ENCODE measurements at regions not wholly inside any gene's neighbourhood (a gene's known extent, or its start where the extent isn't known, plus 50 kb on each side); places are given as distances from the start of the nearest gene placed in this dataset.

DNA sequence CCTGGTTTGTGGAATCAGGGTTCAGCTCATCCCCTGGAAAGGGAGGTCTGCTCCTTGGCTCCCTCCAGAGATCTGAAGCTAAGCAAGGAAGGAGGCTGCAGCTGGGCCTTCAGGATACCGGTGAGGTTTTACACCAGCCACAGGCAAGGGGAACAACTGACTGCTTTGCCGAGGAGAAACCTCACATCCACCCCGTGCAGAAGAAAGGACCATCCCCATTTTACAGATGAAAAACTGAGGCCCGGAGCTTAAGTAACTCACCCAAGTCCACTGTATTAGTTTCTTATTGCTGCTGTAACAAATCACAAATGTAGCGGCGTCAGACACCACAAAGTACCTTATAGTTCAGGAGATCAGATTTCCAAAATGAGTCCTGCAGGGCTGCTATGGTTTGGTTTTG is 173.7 kb downstream of the MN1 start:
- TF ChIP-seq CREB5 (CRISPR knock-in tag; IDR thresholded peaks at IDR 0.05; ENCODE audit: low read depth): no peak
- TF ChIP-seq ZFP30 (CRISPR knock-in tag; IDR thresholded peaks at IDR 0.05): no peak
- TF ChIP-seq, protein P1, sequence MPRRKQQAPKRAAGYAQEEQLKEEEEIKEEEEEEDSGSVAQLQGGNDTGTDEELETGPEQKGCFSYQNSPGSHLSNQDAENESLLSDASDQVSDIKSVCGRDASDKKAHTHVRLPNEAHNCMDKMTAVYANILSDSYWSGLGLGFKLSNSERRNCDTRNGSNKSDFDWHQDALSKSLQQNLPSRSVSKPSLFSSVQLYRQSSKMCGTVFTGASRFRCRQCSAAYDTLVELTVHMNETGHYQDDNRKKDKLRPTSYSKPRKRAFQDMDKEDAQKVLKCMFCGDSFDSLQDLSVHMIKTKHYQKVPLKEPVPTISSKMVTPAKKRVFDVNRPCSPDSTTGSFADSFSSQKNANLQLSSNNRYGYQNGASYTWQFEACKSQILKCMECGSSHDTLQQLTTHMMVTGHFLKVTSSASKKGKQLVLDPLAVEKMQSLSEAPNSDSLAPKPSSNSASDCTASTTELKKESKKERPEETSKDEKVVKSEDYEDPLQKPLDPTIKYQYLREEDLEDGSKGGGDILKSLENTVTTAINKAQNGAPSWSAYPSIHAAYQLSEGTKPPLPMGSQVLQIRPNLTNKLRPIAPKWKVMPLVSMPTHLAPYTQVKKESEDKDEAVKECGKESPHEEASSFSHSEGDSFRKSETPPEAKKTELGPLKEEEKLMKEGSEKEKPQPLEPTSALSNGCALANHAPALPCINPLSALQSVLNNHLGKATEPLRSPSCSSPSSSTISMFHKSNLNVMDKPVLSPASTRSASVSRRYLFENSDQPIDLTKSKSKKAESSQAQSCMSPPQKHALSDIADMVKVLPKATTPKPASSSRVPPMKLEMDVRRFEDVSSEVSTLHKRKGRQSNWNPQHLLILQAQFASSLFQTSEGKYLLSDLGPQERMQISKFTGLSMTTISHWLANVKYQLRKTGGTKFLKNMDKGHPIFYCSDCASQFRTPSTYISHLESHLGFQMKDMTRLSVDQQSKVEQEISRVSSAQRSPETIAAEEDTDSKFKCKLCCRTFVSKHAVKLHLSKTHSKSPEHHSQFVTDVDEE (CRISPR knock-in tag; IDR thresholded peaks at IDR 0.05): no peak
- TF ChIP-seq PATZ1 (CRISPR knock-in tag; IDR thresholded peaks at IDR 0.05; ENCODE audit: borderline replicate concordance): no peak
- no peak for TF ChIP-seq ZFP3 (CRISPR knock-in tag; IDR thresholded peaks at IDR 0.05)
